Heart right ventricle (tissue), 16 donors: ENCODE measurements at regions not wholly inside any gene's neighbourhood (a gene's known extent, or its start where the extent isn't known, plus 50 kb on each side); places are given as distances from the start of the nearest gene placed in this dataset.

ENCODE experiments used
- ATAC-seq, 8 donors: fragments of 200-7000 bp; cut with Tn5 transposase; one replicate each; pipeline ENCODE4 v1.9.1; 2020; ENCODE audit warnings: mild to moderate bottlenecking in 8 of 8, moderate library complexity in 8 of 8, moderate number of reproducible peaks in 1 of 8
- DNase-seq, 2 donors: peaks; one replicate each; pipeline ENCODE4 v3.0.0-alpha.2; 2020
- H3K27ac ChIP-seq, 10 donors: fragments of 200-600 bp; sonication (generic) in 2 of 10; one replicate each; pipeline versions ENCODE4 v1.5.0 to v1.8.0; 2020 to 2022; ENCODE audit warnings: mild to moderate bottlenecking in 3 of 10
- H3K27me3 ChIP-seq, 7 donors: fragments of 200-600 bp; one replicate each; pipeline ENCODE4 v1.8.0; 2021 to 2022; ENCODE audit warnings: mild to moderate bottlenecking in 2 of 7
- H3K36me3 ChIP-seq, 9 donors: fragments of 200-600 bp; sonication (generic) in 1 of 9; one replicate each; pipeline versions ENCODE4 v1.5.0 to v1.8.0; 2020 to 2022; ENCODE audit warnings: mild to moderate bottlenecking in 2 of 9
- H3K4me1 ChIP-seq, 9 donors: fragments of 200-600 bp; sonication (generic) in 1 of 9; one replicate each; pipeline versions ENCODE4 v1.5.0 to v1.8.0; 2020 to 2022; ENCODE audit warnings: mild to moderate bottlenecking in 4 of 9
- H3K4me3 ChIP-seq, 10 donors: fragments of 200-600 bp; sonication (generic) in 2 of 10; one replicate each; pipeline versions ENCODE4 v1.5.0 to v1.8.0; 2020 to 2022; ENCODE audit warnings: mild to moderate bottlenecking in 7 of 10, moderate library complexity in 2 of 10
- H3K9me3 ChIP-seq, 11 donors: fragments of 200-600 bp in 10 of 11; sonication (generic) in 2 of 11; one replicate each; pipeline versions ENCODE4 v1.5.0 to v1.8.0; 2013 to 2022; ENCODE audit warnings: mild to moderate bottlenecking in 2 of 11, control low read depth in 1 of 11, moderate library complexity in 1 of 11
- WGBS, 2 donors: extraction: QIAGEN DNeasy Blood & Tissue Kit; methylation state at CpG; one replicate each; pipeline ENCODE4 v1.1.7; 2013; ENCODE audit warnings: inconsistent platforms in 1 of 2; 5-methylcytosine and 5-hydroxymethylcytosine counted together
- intact Hi-C, 10 donors: fragments of 100-400 bp; cut with DNase I; formaldehyde crosslinking; loops; one replicate each; pipeline versions ENCODE4 v1.11.1 to v1.14.2; 2022
- TF ChIP-seq, protein P1 (sequence below), 9 donors: fragments of 200-600 bp; sonication (generic) in 2 of 9; IDR thresholded peaks; one replicate each; pipeline versions ENCODE4 v1.5.0 to v1.8.0; 2021 to 2022; ENCODE audit warnings: antibody characterized with exemption in 9 of 9, mild to moderate bottlenecking in 5 of 9, moderate library complexity in 1 of 9
- donor health status: Arrhythmogenic right ventricular cardiomyopathy.
- donor health status: ischemic (EF 13 %, LVEDD 7.1; RV severe dilation, severe dysfunction).
- donor health status: healthy with polysubstance abuse.
- donor health status: DM: no; HTN: yes; CAD: no.
- donor health status: DM: no; HTN: no; CAD: no.
- donor health status: ischemic (EF 25% LVEDD 6.9; RV normal size, moderate dysfunction).
- donor health status: ischemic (EF 25% LVEDD 5.7; RV mildly dilated, moderate dysfunction).
- donor health status: healthy.
- donor health status: DM: yes; HTN: yes; CAD: no.
- donor health status: Ischemic cardiomyopathy.
- donor health status: ischemic (EF 35%, LVEDD 5.7; RV mildly dilated, moderate dysfunction).
- donor health status: nonischemic (EF 11% LVEDD 7.7; RV severe dilation, severe dysfunction).
- donor health status: DM: yes; HTN: yes; CAD: no.
- donor health status: PGD.
- donor health status: ischemic (EF 29% LVEDD 5.4; RV normal size, mild dysfunction).
- donor health status: nonischemic (EF 23%, LVEDD 6.1; RV moderate dilation, normal function).

DNA sequence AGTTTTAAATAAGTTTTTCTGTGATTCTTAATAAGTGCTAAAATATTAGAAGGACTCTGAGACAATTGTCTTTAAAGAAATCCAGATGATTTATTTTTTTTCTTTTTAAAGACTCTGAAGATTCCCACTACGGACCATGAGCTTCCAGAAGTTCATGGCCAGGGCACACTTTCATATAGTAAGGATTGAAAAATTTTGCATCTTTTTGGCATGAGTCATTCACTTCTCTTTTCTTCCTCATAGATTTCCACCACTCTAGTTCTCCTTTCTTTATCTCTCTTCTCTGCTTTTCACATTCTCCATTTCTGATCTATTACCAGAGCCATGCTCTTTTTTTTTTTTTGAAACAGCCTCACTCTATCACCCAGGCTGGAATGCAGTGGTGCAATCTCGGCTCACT is 385.8 kb downstream of the FLRT2 start:
- ATAC-seq, result no peak
- peaks cover 0 to 4% (median 0%) of the 10 kb centered on the region in 11 donors for H3K9me3 ChIP-seq
- H3K27me3 ChIP-seq, result no peaks in the 10 kb centered on the region
- 74 to 84% methylated on average over 2 of the region's 2 CpGs for WGBS, 2 donors
- DNase-seq, result no peak
- intact Hi-C loops, result no loop called here
- H3K4me1 ChIP-seq, result no peaks in the 10 kb centered on the region
- no peaks in the 10 kb centered on the region for H3K36me3 ChIP-seq
- H3K27ac ChIP-seq, result no peak overlapping the region
- TF ChIP-seq, protein P1, sequence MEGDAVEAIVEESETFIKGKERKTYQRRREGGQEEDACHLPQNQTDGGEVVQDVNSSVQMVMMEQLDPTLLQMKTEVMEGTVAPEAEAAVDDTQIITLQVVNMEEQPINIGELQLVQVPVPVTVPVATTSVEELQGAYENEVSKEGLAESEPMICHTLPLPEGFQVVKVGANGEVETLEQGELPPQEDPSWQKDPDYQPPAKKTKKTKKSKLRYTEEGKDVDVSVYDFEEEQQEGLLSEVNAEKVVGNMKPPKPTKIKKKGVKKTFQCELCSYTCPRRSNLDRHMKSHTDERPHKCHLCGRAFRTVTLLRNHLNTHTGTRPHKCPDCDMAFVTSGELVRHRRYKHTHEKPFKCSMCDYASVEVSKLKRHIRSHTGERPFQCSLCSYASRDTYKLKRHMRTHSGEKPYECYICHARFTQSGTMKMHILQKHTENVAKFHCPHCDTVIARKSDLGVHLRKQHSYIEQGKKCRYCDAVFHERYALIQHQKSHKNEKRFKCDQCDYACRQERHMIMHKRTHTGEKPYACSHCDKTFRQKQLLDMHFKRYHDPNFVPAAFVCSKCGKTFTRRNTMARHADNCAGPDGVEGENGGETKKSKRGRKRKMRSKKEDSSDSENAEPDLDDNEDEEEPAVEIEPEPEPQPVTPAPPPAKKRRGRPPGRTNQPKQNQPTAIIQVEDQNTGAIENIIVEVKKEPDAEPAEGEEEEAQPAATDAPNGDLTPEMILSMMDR (IDR thresholded peaks at IDR 0.05), result no peak
- H3K4me3 ChIP-seq, result no peak overlapping the region

DNA sequence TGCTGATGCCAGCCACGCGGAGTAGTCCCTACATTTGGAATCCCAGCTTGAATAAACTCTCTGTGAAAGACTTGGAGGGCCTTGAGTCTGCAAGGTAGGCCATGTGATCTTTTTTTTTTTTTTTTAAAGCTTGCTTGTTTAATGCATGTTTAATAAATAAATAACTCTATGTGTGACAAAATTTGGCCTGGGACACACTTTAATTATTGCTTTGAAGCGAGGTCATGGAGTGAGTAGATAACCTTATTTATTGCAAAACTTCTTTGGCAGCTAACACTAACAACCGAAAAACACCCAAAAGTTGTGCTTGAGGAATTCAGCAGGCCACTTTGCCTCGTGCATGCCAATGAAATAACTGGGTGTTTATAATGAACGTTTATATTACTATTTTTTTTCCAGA is 382.2 kb downstream of the FLRT2 start:
- WGBS, 2 donors, result 79 to 81% methylated on average over 6 of the region's 6 CpGs
- H3K27ac ChIP-seq, result no peak overlapping the region
- intact Hi-C loops, result no loop called here
- TF ChIP-seq, protein P1 (IDR thresholded peaks at IDR 0.05), result no peak
- no peak overlapping the region for H3K4me3 ChIP-seq
- DNase-seq (no peak), ATAC-seq (no peak)
- H3K9me3 ChIP-seq, result peaks cover 0 to 4% (median 0%) of the 10 kb centered on the region in 11 donors
- H3K4me1 ChIP-seq, result no peaks in the 10 kb centered on the region
- H3K36me3 ChIP-seq, result no peaks in the 10 kb centered on the region
- H3K27me3 ChIP-seq, result no peaks in the 10 kb centered on the region

DNA sequence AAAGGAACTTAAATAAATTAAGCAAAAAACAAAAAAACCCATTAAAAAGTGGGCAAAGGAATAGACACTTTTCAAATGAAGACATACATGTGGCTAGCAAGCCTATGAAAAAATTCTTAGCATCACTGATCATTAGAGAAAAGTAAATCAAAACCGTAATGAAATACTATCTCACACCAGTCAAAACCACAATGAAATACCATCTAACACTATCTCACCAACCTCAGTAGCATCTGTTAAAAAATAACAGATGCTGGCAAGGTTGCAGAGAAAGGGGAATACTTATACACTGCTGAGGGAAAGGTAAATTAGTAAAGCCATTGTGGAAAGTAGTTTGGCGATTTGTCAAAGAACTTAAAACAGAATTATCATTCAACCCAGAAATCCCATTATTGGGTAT is 381.1 kb downstream of the FLRT2 start:
- WGBS, 2 donors, result 93 to 94% methylated on average over 2 of the region's 2 CpGs

DNA sequence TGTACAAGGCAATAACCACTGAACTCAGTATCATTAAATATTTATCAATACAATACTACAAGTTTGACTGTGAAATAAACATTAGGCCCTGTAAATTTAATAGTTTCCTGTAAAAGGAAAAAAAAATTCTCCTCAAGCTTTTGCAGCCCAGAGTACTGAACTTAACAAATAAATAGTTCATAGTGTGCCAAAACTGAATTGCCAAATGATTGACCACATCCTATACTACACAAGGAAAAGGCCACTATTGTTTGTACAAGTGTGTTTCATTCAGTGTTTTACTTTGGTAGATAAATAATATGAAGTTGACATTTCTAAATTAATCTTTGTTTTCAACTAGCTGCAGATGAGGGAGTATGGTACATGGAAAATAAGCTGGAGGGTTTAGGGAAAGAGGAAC is 379.6 kb downstream of the FLRT2 start:
- intact Hi-C loops, result no loop called here

More for the DNA sequence above, 381.1 kb downstream of the FLRT2 start:
- H3K9me3 ChIP-seq, result peaks cover 0 to 4% (median 0%) of the 10 kb centered on the region in 11 donors
- H3K4me3 ChIP-seq, result no peak overlapping the region
- DNase-seq (no peak), ATAC-seq (no peak)
- H3K27me3 ChIP-seq, result no peaks in the 10 kb centered on the region
- TF ChIP-seq, protein P1 (IDR thresholded peaks at IDR 0.05), result no peak
- intact Hi-C loops, result no loop called here
- H3K27ac ChIP-seq, result no peak overlapping the region
- H3K36me3 ChIP-seq, result no peaks in the 10 kb centered on the region
- no peaks in the 10 kb centered on the region for H3K4me1 ChIP-seq

More for the DNA sequence above, 379.6 kb downstream of the FLRT2 start:
- Histone ChIP-seq H3K27ac (no peak overlapping the region), H3K4me3 (no peak overlapping the region), H3K9me3 (peaks cover 0 to 2% (median 0%) of the 10 kb centered on the region in 11 donors), H3K36me3 (no peaks in the 10 kb centered on the region), H3K4me1 (no peaks in the 10 kb centered on the region), H3K27me3 (no peaks in the 10 kb centered on the region)
- no peak for DNase-seq
- no peak for ATAC-seq
- TF ChIP-seq, protein P1 (IDR thresholded peaks at IDR 0.05), result no peak
